DOHH2 (cell line): ENCODE measurements at regions not wholly inside any gene's neighbourhood (a gene's known extent, or its start where the extent isn't known, plus 50 kb on each side); places are given as distances from the start of the nearest gene placed in this dataset.
"Not testable (repeated sequence)": the region's sequence is repeated elsewhere in the genome, so short reads cannot be mapped to it uniquely, and the experiment has no call there.

Source experiments
- H3F3A ChIP-seq: fragments of 200-600 bp; sonication (generic), shearing (Covaris generic); 2 replicates; pipeline ENCODE4 v1.6.0; 2016; ENCODE audit warnings: antibody characterized with exemption, mild to moderate bottlenecking; ENCODE audit not compliant: control insufficient read depth, insufficient read depth
- H3K27ac ChIP-seq: fragments of 200-600 bp; sonication (generic); 2 replicates; pipeline ENCODE4 v1.5.1; 2014; ENCODE audit warnings: low read depth, mild to moderate bottlenecking, low read length, moderate library complexity
- H3K27me3 ChIP-seq: fragments of 200-600 bp; sonication (generic); 2 replicates; pipeline ENCODE4 v1.6.1; 2014; ENCODE audit warnings: mild to moderate bottlenecking, low read length, mixed read lengths; ENCODE audit not compliant: control insufficient read depth
- H3K36me3 ChIP-seq: fragments of 200-600 bp; sonication (generic); 2 replicates; pipeline ENCODE4 v1.6.1; 2014; ENCODE audit warnings: mild to moderate bottlenecking, low read length, moderate library complexity, mixed read lengths; ENCODE audit not compliant: control insufficient read depth
- H3K4me1 ChIP-seq: fragments of 200-600 bp; sonication (generic); 2 replicates; pipeline ENCODE4 v1.6.1; 2014; ENCODE audit warnings: mild to moderate bottlenecking, low read length, mixed read lengths; ENCODE audit not compliant: control insufficient read depth
- H3K4me2 ChIP-seq: fragments of 200-600 bp; sonication (generic); 2 replicates; pipeline ENCODE4 v1.6.0; 2014; ENCODE audit warnings: mild to moderate bottlenecking, low read length, moderate library complexity
- H3K4me3 ChIP-seq: fragments of 200-600 bp; sonication (generic); 2 replicates; pipeline ENCODE4 v1.5.1; 2014; ENCODE audit warnings: mild to moderate bottlenecking, low read length, mixed read lengths
- H3K79me2 ChIP-seq: fragments of 200-600 bp; sonication (generic); 2 replicates; pipeline ENCODE4 v1.6.1; 2014; ENCODE audit warnings: mild to moderate bottlenecking, low read length, mixed read lengths; ENCODE audit not compliant: control insufficient read depth
- H3K9me2 ChIP-seq: fragments of 200-600 bp; sonication (generic); replicated peaks from 2 replicates; pipeline ENCODE4 v1.6.1; 2014; ENCODE audit warnings: mild to moderate bottlenecking, low read length, mixed read lengths; ENCODE audit not compliant: control insufficient read depth
- H3K9me3 ChIP-seq: fragments of 200-600 bp; sonication (generic); 2 replicates; pipeline ENCODE4 v1.6.1; 2014; ENCODE audit warnings: antibody characterized with exemption, low read length, mixed read lengths; ENCODE audit not compliant: control insufficient read depth, insufficient read depth
- H4K20me1 ChIP-seq: fragments of 200-600 bp; sonication (generic); 2 replicates; pipeline ENCODE4 v1.6.0; 2014; ENCODE audit warnings: low read depth, mild to moderate bottlenecking, antibody characterized with exemption, low read length, moderate library complexity; ENCODE audit not compliant: control insufficient read depth, insufficient read depth
- CTCF ChIP-seq: fragments of 200-600 bp; sonication (generic); IDR thresholded peaks from one replicate; pipeline ENCODE4 v1.5.1; 2014; ENCODE audit warnings: antibody characterized with exemption, mild to moderate bottlenecking, low read depth, low read length; ENCODE audit not compliant: poor library complexity, severe bottlenecking
- EZH2phosphoT487 ChIP-seq: fragments of 200-600 bp; sonication (generic); IDR thresholded peaks from 2 replicates; pipeline ENCODE4 v1.6.1; 2017; ENCODE audit warnings: borderline replicate concordance, mild to moderate bottlenecking, antibody characterized with exemption, low read length, moderate library complexity, mixed read lengths

- H3F3A ChIP-seq = no peaks in the 10 kb centered on the region
- no peaks in the 10 kb centered on the region for H3K9me2 ChIP-seq
- TF ChIP-seq EZH2phosphoT487 (no peak), CTCF (no peak)
- no peaks in the 10 kb centered on the region for H3K4me1 ChIP-seq
- H3K4me2 ChIP-seq = no peak overlapping the region
- H3K79me2 ChIP-seq = no peaks in the 10 kb centered on the region
- no peaks in the 10 kb centered on the region for H4K20me1 ChIP-seq
- no peak overlapping the region for H3K27ac ChIP-seq
- no peaks in the 10 kb centered on the region for H3K27me3 ChIP-seq
- H3K9me3 ChIP-seq = no peaks in the 10 kb centered on the region
- no peak overlapping the region for H3K4me3 ChIP-seq
- H3K36me3 ChIP-seq = no peaks in the 10 kb centered on the region
Measured at GRCh38 chr6:6878887-6879585, 228.7 kb upstream of the RREB1 start.

GRCh38 chr6:6879586-6879974 is 228.2 kb upstream of the RREB1 start:
- not testable (repeated sequence) for H3K27me3 ChIP-seq, H3K9me2 ChIP-seq, H4K20me1 ChIP-seq, H3K27ac ChIP-seq, H3K4me1 ChIP-seq, H3K79me2 ChIP-seq, H3K36me3 ChIP-seq, H3K9me3 ChIP-seq, H3F3A ChIP-seq, H3K4me2 ChIP-seq, H3K4me3 ChIP-seq

- Histone ChIP-seq H3K27ac (no peak overlapping the region), H4K20me1 (no peaks in the 10 kb centered on the region), H3K4me2 (no peak overlapping the region), H3K36me3 (no peaks in the 10 kb centered on the region), H3K9me3 (no peaks in the 10 kb centered on the region), H3K27me3 (no peaks in the 10 kb centered on the region), H3K4me3 (no peak overlapping the region), H3K4me1 (no peaks in the 10 kb centered on the region), H3K9me2 (no peaks in the 10 kb centered on the region), H3F3A (no peaks in the 10 kb centered on the region), H3K79me2 (no peaks in the 10 kb centered on the region)
- TF ChIP-seq CTCF = no peak
- no peak for TF ChIP-seq EZH2phosphoT487
Measured at GRCh38 chr6:6880745-6881437, 226.9 kb upstream of the RREB1 start.

GRCh38 chr6:6881438-6882225 is 226.1 kb upstream of the RREB1 start:
- Histone ChIP-seq H3K79me2 (no peaks in the 10 kb centered on the region), H3K9me2 (no peaks in the 10 kb centered on the region), H3K4me1 (no peaks in the 10 kb centered on the region), H3K36me3 (no peaks in the 10 kb centered on the region), H3K27me3 (no peaks in the 10 kb centered on the region), H3K9me3 (no peaks in the 10 kb centered on the region), H3F3A (no peaks in the 10 kb centered on the region), H3K4me2 (no peak overlapping the region), H4K20me1 (no peaks in the 10 kb centered on the region), H3K4me3 (no peak overlapping the region), H3K27ac (no peak overlapping the region)
- TF ChIP-seq EZH2phosphoT487 = no peak
- TF ChIP-seq CTCF = no peak
